Stimulated activated CD8-positive, alpha-beta memory T cell treated with anti-CD3 and anti-CD28 coated beads, Interleukin-15, amount 100 ng/mL, for 48 hours (primary cell): ENCODE measurements at regions not wholly inside any gene's neighbourhood (a gene's known extent, or its start where the extent isn't known, plus 50 kb on each side); places are given as distances from the start of the nearest gene placed in this dataset.

Experiments used
- DNase-seq, 2 donors: peaks; one replicate each; pipeline ENCODE4 v3.0.0-alpha.2; 2020; ENCODE audit warnings: low read depth in 2 of 2

GRCh38 chr2:196530910-196531309, 108.6 kb upstream of the CCDC150 start:
- no peak for DNase-seq

- no peak for DNase-seq
These were observed 105.6 kb upstream of the CCDC150 start for GRCh38 chr2:196533772-196534397.

DNA sequence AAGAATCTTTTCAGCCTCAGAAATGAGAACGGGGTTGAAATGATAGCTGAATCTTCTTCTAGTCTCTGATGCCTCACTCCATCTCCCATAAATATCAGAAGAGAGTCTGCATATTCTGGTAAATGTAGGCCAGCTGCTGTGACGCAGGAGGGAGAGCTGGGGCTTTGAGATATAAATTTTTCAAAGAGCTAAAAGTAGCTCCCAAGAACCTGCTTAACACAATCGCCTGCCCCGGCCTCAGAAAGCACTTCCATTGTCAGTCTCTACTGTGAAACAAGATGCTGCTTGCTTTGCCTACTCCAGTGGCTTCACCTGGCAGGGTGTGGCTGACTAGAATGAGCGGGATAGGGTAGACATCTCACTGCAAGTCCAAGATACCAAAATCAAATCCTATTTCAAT, 105.0 kb upstream of the CCDC150 start:
- no peak for DNase-seq

GRCh38 chr2:196535061-196535460, 104.5 kb upstream of the CCDC150 start:
- DNase-seq: no peak

GRCh38 chr2:196535742-196536141, 103.8 kb upstream of the CCDC150 start:
- DNase-seq: no peak

GRCh38 chr2:196537311-196537710, 102.2 kb upstream of the CCDC150 start:
- no peak for DNase-seq

DNA sequence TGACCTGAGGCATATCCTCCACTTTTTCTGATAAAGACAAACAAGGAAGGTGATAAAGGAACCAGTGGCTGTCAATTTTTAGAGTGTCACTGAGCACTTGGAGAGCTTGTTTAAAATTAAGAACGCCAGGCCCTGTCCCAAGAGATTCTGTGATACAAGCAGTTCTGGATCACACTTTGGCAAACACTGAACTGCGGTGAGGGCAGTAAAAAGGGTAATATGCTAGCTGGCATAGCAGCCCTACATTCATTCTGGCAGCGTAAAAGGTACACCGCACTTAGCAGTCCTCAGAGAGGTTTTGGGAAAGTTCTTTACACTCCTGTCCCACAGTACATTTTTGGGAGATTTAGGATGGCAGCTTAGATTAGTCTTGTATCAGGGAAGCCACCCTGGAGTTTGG, 101.3 kb upstream of the CCDC150 start:
- no peak for DNase-seq

- no peak for DNase-seq
These were observed 100.9 kb upstream of the CCDC150 start for GRCh38 chr2:196538646-196539045.

DNA sequence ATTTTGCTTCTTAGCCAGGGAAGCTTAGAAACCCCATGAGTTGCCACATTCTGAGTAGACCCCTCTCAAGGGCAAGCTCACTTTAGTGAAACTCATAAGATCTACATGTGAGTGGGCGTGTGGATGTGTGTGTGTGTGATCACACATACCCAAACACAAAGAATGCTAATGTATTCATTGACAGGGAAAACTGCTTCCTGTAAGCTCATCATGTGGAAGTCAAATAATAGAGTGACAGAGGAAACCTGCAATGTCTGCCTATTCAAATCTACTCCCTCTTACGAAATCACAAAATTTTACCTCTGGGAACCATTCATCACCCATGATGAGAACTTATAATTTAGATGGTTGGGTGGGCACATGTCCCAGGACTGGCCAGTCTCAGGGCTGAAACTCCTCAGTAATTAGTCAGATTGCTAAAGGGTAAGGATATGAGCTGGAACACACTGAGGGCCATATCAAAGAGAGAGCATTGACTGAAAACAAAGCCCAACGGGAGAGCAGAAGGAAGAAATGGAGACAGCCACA, 94.5 kb upstream of the CCDC150 start:
- no peak for DNase-seq

DNA sequence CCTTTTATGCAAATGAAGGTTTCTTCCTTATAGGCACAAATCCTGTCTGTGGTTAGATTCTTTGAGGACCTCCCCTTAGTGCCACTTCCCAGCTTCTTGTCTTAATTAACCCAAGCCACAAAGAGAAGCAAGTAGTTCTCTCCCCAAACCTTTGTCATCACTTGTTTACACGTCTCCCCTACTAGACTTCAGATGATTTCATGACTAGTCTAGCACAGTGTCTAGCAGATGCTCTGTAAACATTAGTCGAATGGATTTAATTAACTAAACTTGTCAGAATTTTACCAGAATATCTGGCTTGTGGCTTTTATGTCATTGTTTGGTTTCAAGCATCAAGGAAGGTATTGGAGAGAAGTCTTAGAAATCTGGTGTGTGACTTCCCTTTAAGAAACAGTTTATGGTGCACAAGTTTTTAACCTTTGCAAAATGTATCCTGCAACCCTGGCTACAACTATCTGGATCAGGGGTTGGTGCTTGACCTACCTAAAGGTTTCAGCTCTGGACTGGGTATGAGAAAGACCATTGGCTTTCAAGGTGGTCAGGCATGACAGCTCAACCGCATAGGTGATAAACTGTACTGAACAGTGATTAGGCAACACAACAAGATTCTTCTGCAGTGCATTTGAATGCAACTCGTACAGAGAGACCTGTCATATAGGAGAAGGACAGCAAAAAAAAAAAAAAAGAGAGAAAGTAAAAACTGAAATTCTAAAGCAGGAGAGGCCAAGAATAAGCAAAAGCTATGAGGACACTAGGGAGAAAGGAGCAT, 93.2 kb upstream of the CCDC150 start:
- DNase-seq: no peak

DNA sequence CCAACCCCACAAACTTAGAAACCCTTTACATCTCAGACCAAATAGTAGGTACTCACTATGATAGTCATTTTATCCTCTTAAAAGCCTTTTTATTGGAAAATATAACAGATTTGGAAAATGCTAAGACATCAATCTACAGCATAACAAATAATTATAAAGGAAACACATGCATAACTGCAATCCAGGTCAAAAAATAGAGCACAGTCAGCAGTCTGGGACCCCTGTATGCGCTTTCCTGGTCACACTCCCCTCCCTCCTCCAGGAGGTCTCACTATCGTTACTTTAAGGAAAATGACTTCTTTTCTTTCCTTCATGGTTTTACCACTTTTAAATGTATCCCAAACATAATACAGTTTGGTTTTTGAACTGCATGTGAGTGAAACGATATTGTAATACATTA, 90.5 kb upstream of the CCDC150 start:
- no peak for DNase-seq

DNA sequence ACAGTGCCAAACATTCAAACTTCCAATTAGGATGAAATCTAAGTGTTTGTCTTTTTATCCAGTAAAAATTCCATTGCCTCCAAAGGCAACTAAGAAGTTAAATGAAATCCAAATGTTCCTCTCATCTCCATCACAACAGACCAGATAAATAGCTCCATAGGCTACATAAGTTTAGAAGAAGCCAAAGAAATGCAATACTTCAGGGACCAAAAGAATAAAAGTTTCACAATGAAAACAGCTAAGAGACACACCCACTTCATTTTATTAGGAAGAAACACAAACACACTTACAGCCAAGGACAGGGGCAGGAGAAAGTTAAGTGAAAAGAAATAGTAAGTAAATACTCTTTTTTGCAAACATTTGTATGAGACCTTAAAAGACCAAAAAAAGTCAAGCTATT, 88.5 kb upstream of the CCDC150 start:
- no peak for DNase-seq

GRCh38 chr2:196555161-196555560, 84.4 kb upstream of the CCDC150 start:
- no peak for DNase-seq

DNA sequence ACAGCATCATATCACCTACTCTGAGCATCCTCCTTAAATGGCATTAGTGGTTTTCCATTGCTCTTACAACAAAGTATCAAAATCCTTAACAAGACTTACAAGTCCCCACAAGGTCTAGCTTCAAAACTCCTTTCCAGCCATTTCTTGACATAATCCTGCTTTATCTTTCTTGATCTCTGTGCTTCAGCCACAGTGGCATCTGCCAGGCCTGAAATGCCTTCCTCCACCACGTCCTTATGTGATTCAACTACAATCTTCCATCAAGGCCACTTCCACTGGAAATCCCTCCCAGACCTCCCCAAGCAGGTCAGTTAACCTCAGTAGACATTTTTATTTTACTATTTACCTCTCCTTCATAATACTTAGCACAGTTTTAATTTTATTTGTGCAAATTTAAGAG, 83.8 kb upstream of the CCDC150 start:
- DNase-seq: no peak

- DNase-seq: no peak
These were observed 81.0 kb upstream of the CCDC150 start for GRCh38 chr2:196558497-196558896.

DNA sequence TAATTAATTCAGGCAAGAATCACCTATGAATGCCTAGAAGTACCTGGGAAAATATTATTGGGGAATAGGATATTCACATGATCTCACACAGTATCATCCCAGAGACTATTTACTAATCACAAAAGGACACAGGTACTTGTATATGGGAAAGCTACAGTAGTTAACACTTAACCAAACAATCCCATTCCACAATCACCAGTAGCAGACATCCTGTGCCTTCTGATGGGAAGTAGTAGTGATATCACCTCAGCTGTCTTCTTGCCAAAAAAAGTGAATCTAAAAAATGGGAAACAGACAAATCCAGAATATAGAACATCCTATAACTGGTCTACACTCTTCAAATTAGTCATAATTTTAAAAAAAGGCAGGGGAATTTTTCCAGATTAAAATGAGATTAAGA, 75.6 kb upstream of the CCDC150 start:
- no peak for DNase-seq

DNA sequence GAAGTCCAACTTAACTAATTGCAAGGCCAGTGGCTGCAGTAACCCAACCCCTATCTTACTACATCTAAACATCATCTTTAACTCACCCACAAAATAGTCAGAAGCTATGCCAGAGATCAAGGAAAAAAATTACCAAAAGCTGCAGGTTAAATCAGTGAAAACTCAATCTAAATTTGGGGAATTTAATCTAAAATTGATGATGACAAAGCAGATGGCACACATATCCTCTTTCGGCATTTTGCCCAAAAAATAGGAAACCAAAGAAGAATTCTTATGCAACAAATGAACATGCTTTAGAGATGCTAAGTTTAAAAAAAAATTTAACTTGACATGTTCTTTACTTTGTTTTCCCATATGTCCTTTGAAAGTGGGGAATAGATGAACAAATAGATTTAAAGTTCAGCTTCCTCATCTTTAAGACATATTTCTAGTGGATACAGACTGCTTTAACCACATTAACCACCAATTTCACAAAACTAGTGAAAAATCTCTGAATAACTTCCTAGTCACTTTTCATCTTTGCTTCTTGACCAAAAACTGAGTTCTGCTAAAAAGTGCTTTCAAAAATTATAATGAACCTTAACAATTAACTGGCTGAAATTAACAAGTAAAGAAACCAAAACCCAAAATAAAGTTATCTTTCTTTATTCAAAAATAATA, 74.3 kb upstream of the CCDC150 start:
- no peak for DNase-seq

GRCh38 chr2:196565982-196566381, 73.5 kb upstream of the CCDC150 start:
- no peak for DNase-seq

- no peak for DNase-seq
These were observed 72.4 kb upstream of the CCDC150 start for GRCh38 chr2:196566961-196567666.

GRCh38 chr2:196568506-196568905, 71.0 kb upstream of the CCDC150 start:
- DNase-seq: no peak

- DNase-seq: no peak
These were observed 54.6 kb upstream of the CCDC150 start for GRCh38 chr2:196584903-196585302.

- DNase-seq: no peak
These were observed 53.0 kb upstream of the CCDC150 start for GRCh38 chr2:196586511-196586991.
